ENCODE measurements at regions not wholly inside any gene's neighbourhood (a gene's known extent, or its start where the extent isn't known, plus 50 kb on each side); places are given as distances from the start of the nearest gene placed in this dataset.

DNA sequence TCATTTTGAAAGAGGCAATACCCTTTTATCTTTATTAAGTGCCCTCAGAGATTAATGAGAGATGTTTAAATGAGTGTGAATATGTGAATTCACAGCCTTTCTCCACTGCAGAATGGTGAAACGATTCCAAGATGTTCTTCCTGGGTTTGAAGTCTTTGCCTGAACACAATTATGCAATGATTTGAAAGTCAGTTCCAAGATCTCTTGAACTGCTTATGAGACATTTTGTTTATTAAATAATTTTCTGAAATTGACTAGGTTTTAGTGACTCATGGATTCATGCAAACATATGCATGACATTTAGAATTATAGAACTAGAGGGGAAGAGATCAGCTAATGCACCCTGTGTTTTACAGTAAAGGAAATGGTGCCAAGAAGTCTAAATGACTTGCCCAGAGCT is 118.1 kb upstream of the SLC38A2 start:
- H3K4me3 ChIP-seq (ENCODE audit: low read length): no peak overlapping the region
- TF ChIP-seq, protein P1, sequence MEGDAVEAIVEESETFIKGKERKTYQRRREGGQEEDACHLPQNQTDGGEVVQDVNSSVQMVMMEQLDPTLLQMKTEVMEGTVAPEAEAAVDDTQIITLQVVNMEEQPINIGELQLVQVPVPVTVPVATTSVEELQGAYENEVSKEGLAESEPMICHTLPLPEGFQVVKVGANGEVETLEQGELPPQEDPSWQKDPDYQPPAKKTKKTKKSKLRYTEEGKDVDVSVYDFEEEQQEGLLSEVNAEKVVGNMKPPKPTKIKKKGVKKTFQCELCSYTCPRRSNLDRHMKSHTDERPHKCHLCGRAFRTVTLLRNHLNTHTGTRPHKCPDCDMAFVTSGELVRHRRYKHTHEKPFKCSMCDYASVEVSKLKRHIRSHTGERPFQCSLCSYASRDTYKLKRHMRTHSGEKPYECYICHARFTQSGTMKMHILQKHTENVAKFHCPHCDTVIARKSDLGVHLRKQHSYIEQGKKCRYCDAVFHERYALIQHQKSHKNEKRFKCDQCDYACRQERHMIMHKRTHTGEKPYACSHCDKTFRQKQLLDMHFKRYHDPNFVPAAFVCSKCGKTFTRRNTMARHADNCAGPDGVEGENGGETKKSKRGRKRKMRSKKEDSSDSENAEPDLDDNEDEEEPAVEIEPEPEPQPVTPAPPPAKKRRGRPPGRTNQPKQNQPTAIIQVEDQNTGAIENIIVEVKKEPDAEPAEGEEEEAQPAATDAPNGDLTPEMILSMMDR (IDR thresholded peaks at IDR 0.05; ENCODE audit: insufficient read depth, low read depth, low read length, missing control alignments): no peak
- peak; percentile 52 for DNase-seq (ENCODE audit: low read depth)

DNA sequence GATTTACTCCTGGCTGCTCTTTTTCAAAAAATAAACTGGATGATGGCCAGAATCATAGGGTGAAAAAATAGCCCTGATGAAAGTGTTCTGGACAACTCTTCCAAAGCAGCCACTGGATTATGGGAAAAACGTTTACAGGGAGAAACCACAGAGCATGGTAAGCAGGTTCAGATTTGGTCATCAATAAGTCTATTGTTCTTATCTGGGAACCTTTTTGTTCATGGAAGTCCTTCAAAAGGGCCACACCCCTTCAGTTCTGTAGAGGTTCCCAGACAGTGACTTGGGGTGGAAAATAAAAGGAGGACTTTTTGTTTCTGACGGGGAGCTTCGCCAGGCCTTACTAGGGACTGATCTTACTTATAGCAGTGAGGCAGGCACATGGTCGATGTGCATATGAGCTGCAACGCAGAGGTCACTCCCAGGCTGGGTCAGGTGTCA is 117.4 kb upstream of the SLC38A2 start:
- TF ChIP-seq, protein P1 (IDR thresholded peaks at IDR 0.05; ENCODE audit: insufficient read depth, low read depth, low read length, missing control alignments): no peak
- H3K4me3 ChIP-seq (ENCODE audit: low read length): no peak overlapping the region
- DNase-seq (ENCODE audit: low read depth): no peak

DNA sequence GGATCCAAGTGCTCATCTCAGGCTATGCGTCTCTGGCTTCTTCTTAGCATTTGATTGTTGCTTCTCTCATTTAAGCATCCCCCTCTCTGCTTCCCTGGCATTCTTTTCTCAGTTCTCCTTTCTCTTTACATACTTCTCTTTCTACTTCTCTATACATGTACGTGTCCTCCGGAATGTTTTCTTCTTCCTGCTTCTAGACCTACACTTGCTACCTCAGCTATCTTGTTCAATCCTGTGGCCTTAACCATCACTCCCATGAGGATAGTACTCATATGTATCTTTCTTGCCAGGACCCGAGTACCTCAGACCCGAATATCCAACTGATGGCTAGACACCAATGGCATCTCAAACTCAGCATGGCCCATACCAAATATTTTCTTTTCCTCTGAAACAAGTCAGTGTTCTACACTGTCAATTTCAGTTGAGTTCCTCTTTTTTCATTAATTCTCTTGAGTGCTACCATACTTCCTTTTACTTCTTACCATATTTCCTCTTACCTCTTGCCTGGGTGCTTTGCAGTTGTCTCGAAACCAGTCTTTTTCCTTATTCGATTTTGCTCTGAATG is 115.1 kb upstream of the SLC38A2 start:
- no peak for DNase-seq (ENCODE audit: low read depth)

DNA sequence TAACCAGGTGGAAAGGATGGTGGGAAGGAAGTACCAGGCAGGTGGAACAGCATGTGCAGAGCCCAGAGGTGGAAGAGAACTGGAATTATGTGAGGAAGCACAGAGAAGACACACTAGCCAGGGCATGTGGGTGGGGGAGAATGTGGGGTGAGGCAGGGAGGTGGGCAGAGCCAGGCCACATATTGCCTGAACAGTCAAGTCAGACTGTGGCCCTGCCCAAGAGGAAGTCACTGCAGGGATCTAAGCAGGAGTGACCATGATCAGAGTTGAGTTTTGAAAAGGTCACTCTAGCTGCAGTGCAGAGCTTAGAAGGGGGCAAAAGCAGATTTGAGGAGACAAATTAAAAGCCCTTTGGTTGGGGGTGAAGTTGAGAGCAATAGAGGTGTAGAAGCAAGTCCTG is 114.0 kb upstream of the SLC38A2 start:
- TF ChIP-seq, protein P1 (IDR thresholded peaks at IDR 0.05; ENCODE audit: insufficient read depth, low read depth, low read length, missing control alignments): no peak
- no peak overlapping the region for H3K4me3 ChIP-seq (ENCODE audit: low read length)
- DNase-seq (ENCODE audit: low read depth): no peak

More for the DNA sequence above, 115.1 kb upstream of the SLC38A2 start:
- no peak overlapping the region for H3K4me3 ChIP-seq (ENCODE audit: low read length)
- TF ChIP-seq, protein P1 (IDR thresholded peaks at IDR 0.05; ENCODE audit: insufficient read depth, low read depth, low read length, missing control alignments): no peak

DNA sequence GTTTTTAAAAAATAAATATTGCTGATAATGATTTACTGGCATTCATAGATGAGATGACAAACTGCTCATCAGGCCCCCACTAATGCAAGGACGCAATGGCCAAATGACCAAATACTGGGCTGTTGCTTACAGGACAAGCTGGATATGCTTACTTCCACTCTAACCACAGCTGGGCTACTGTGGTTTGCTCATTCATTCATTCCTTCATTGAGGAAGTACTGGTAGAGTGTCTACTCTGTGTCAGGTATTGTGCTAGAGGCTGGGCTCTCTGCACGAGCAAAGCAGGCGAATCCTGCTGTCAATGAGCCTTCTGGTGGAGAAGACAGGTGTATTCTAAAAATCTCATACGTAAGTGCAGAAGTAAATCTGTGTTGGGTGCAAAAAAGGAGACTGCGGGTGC is 113.3 kb upstream of the SLC38A2 start:
- DNase-seq (ENCODE audit: low read depth): no peak
- TF ChIP-seq, protein P1 (IDR thresholded peaks at IDR 0.05; ENCODE audit: insufficient read depth, low read depth, low read length, missing control alignments): no peak
- no peak overlapping the region for H3K4me3 ChIP-seq (ENCODE audit: low read length)

DNA sequence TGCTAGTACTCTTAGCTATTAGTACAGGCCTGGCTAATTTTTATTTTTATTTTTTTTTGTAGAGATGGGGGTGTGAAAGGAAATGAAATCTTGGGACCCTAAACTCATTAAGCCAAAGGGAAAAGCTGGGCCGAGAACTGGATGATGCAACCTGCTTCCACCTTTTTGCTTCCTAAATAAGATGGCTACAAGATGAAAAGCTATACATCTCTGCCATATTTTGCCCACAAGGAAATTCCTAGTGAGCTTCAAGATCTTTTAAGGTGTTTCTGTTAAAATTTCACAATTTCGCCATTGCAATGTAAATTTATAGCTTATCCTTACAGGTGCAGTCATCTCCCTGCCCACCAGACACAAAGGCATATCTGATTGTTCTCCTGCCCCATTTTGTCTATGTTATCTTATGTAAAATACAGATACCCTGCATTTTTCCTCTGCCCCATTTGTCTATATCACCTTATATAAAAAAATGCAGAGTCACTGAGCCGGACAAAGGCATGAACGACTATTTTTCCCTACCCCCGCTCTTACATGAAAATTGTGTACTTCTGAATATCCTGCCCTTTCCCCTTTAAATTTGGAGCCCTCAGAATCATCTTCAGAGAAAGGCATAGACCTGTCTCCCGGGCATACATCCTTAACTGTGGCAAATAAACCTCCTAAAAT is 112.0 kb upstream of the SLC38A2 start:
- H3K4me3 ChIP-seq (ENCODE audit: low read length): no peak overlapping the region
- TF ChIP-seq, protein P1 (IDR thresholded peaks at IDR 0.05; ENCODE audit: insufficient read depth, low read depth, low read length, missing control alignments): no peak
- DNase-seq (ENCODE audit: low read depth): no peak

All from epithelial cell of esophagus (primary cell).